Nephron progenitor cell (in vitro differentiated cells): ENCODE measurements at regions not wholly inside any gene's neighbourhood (a gene's known extent, or its start where the extent isn't known, plus 50 kb on each side); places are given as distances from the start of the nearest gene placed in this dataset.

ENCODE experiments used
- DNase-seq: peaks from one replicate; pipeline ENCODE4 v3.0.0; 2021
- H3K27ac Mint-ChIP-seq: 2 replicates; pipeline ENCODE4 v1.8.0; 2021; ENCODE audit warnings: mild to moderate bottlenecking, moderate library complexity, mixed read lengths
- H3K27me3 Mint-ChIP-seq: 2 replicates; pipeline ENCODE4 v1.8.0; 2021; ENCODE audit warnings: mild to moderate bottlenecking, low read depth, mixed read lengths; ENCODE audit not compliant: poor library complexity
- H3K36me3 Mint-ChIP-seq: 2 replicates; pipeline ENCODE4 v1.8.0; 2021; ENCODE audit warnings: low read depth, mixed read lengths
- H3K4me1 Mint-ChIP-seq: 2 replicates; pipeline ENCODE4 v1.8.0; 2021; ENCODE audit warnings: mixed read lengths
- H3K4me3 Mint-ChIP-seq: 2 replicates; pipeline ENCODE4 v1.8.0; 2021; ENCODE audit warnings: mild to moderate bottlenecking, moderate library complexity, mixed read lengths
- H3K9me3 Mint-ChIP-seq: 2 replicates; pipeline ENCODE4 v1.8.0; 2021; ENCODE audit warnings: mild to moderate bottlenecking, moderate library complexity, mixed read lengths
- TF ChIP-seq, protein P1 (sequence below): fragments of 200-600 bp; sonication (generic); IDR thresholded peaks from 2 replicates; pipeline ENCODE4 v1.5.0; 2021; ENCODE audit warnings: antibody characterized with exemption

DNA sequence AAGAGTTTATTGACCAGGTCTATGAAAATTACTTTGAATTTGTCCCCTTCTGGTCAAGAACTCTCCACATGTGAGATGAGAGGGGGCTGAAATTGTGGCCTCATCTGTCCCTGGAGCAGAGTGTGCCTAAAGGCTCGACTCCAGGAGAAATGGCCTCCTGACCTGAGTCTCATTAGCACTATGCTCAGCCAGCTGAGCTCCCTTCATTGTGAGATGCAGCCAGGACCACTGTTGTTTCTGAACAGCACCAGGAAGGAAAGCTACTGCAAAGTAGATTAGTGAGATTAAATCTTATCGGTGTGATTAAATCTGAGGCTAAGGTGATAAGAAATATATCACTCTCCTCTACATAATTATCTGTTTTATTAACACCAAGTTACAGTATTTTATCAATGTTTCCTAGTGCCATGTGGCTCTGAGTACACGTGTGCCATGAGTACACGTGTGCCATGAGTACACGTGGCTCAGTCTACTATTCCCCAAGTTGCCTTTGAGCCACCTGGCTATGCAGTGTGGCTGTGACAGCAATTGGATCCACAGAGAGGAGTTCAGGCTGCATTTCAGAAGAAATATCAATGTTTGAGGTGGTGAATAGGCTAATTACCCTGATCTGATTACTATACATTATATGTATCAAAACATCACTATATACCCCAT lies 126.9 kb downstream of the IPMK start:
- Mint-ChIP-seq H3K4me3 (no peak overlapping the region), H3K4me1 (no peaks in the 10 kb centered on the region), H3K27me3 (no peaks in the 10 kb centered on the region), H3K9me3 (peaks cover 19% of the 10 kb centered on the region), H3K27ac (no peak overlapping the region), H3K36me3 (no peaks in the 10 kb centered on the region)
- DNase-seq = no peak
- TF ChIP-seq, protein P1, sequence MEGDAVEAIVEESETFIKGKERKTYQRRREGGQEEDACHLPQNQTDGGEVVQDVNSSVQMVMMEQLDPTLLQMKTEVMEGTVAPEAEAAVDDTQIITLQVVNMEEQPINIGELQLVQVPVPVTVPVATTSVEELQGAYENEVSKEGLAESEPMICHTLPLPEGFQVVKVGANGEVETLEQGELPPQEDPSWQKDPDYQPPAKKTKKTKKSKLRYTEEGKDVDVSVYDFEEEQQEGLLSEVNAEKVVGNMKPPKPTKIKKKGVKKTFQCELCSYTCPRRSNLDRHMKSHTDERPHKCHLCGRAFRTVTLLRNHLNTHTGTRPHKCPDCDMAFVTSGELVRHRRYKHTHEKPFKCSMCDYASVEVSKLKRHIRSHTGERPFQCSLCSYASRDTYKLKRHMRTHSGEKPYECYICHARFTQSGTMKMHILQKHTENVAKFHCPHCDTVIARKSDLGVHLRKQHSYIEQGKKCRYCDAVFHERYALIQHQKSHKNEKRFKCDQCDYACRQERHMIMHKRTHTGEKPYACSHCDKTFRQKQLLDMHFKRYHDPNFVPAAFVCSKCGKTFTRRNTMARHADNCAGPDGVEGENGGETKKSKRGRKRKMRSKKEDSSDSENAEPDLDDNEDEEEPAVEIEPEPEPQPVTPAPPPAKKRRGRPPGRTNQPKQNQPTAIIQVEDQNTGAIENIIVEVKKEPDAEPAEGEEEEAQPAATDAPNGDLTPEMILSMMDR = no peak

DNA sequence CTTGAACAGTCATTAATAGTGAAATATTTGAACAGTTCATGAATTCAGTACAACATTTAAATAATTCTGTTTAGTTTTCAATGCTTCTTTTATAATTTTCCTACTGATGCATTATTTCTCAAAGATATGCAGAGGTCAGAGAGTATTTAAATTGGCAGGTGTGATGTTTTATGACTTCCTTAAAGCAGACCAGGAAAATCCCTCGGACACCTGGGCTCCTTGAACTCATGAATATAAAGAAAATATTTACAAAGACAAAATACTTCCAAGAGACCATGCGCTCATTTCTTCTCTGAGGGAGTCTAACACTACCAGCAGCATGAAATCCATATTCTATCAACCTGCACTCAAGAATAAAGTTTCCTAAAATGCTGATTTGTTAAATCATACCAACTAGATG lies 127.6 kb downstream of the IPMK start:
- Mint-ChIP-seq H3K9me3 (peaks cover 18% of the 10 kb centered on the region), H3K27me3 (no peaks in the 10 kb centered on the region), H3K4me1 (no peaks in the 10 kb centered on the region), H3K4me3 (no peak overlapping the region), H3K27ac (no peak overlapping the region), H3K36me3 (no peaks in the 10 kb centered on the region)
- TF ChIP-seq, protein P1 = no peak
- DNase-seq = no peak

DNA sequence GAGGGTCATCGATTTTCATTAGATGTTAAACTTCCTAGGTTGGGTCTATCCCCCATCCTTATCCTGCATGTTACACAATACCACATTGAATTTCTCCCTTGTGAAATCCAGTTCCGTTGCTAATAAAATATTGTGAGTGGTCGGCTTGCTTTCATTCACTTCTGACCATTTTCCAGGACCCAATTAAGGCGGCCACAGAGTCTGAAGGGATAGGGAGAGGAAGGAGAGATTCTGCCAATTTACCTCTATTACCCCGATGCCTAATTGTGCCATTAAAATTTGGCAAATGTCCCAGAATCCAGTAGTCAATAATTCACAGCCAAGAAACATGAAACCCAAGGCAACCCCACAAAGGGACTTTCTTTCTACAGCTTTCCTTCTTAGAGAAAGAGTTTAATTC lies 129.9 kb downstream of the IPMK start:
- no peaks in the 10 kb centered on the region for H3K27me3 Mint-ChIP-seq
- no peak for DNase-seq
- no peak overlapping the region for H3K27ac Mint-ChIP-seq
- no peaks in the 10 kb centered on the region for H3K36me3 Mint-ChIP-seq
- TF ChIP-seq, protein P1 = no peak
- peaks cover 1% of the 10 kb centered on the region for H3K9me3 Mint-ChIP-seq
- no peaks in the 10 kb centered on the region for H3K4me1 Mint-ChIP-seq
- H3K4me3 Mint-ChIP-seq = no peak overlapping the region

DNA sequence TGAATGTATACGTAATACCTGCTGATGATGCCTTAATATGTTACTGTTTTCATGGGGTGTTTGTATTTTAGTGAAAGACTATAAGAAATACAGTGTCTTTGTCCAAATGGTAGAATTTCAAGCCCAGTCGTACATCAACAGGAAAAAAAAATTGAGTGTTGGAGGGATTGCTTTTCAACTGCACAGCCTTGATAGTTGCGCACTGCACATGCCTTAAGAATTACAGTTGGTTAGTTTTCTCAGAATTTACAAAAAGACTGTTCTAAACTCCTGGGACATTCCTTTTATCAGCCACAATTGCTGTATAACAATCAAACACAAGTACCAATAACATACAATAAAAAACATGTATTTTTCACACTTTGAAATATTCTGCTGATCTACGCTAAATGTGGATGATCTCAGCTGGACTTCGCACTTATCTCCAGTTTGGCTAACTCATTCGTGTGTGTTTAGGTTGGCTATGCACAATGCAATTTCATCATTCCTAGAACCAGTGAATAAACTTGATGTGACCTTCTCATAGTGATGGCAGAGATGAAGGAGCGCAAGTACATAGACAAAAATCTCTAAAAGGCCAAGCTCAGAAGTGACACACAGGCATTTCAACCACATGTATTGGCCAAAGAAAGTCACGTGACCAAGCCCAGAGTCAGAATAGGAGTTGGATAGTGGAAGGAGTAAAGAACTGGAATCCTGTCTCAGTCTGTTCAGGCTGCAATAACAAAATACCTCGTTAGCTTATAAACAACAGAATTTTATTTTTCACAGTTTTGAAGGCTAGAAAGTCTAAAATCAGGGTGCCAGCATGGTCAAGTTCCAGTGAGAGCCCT lies 152.3 kb downstream of the IPMK start:
- H3K27ac Mint-ChIP-seq = no peak overlapping the region
- H3K9me3 Mint-ChIP-seq = no peaks in the 10 kb centered on the region
- no peak for DNase-seq
- peaks cover 4% of the 10 kb centered on the region for H3K27me3 Mint-ChIP-seq
- H3K4me1 Mint-ChIP-seq = no peaks in the 10 kb centered on the region
- TF ChIP-seq, protein P1 = no peak
- H3K4me3 Mint-ChIP-seq = no peak overlapping the region
- no peaks in the 10 kb centered on the region for H3K36me3 Mint-ChIP-seq

DNA sequence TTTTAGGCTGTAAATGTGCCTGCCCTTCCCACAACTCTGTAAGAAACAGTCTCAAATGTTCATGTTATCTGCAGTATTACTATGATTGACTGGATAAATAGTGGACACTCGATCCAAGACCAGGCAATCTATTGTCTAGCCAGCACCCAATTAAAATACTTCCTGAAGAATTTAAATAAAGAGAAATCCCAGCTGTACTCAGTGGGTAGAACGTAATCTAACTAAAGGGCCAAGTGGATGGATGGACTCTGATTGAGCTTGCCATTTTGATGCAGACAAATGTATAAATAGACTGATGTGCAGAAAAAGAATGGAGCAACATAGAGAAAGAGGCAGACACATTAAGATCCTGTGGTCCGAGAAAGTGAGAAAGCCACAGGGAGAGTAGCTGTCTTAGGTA lies 158.0 kb downstream of the IPMK start:
- Mint-ChIP-seq H3K4me1 (no peaks in the 10 kb centered on the region), H3K4me3 (no peak overlapping the region), H3K36me3 (no peaks in the 10 kb centered on the region), H3K9me3 (no peaks in the 10 kb centered on the region), H3K27me3 (peaks cover 4% of the 10 kb centered on the region), H3K27ac (no peak overlapping the region)
- DNase-seq = no peak
- TF ChIP-seq, protein P1 = no peak

DNA sequence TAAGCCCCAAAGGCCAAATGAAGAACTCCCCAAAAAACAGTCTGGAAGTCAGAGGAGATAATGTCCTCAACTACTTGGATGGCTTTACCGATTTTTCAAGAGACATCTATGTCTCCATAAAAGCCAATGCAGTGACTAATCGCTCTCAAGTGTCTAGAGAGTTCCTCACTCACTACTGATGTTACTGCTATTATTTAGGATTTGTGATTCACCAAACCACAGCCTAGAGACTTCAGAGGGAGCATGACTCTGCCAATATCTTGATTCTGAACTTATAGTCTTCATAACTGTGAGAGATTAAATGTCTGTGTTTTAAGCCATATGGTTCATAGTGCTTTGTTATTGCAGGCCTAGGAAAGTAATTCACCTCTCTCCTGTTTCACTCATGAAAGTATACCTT lies 160.2 kb downstream of the IPMK start:
- no peaks in the 10 kb centered on the region for H3K4me1 Mint-ChIP-seq
- peaks cover 3% of the 10 kb centered on the region for H3K9me3 Mint-ChIP-seq
- H3K27ac Mint-ChIP-seq = no peak overlapping the region
- TF ChIP-seq, protein P1 = no peak
- no peak for DNase-seq
- no peaks in the 10 kb centered on the region for H3K36me3 Mint-ChIP-seq
- peaks cover 4% of the 10 kb centered on the region for H3K27me3 Mint-ChIP-seq
- H3K4me3 Mint-ChIP-seq = no peak overlapping the region
